ENCODE measurements at regions not wholly inside any gene's neighbourhood (a gene's known extent, or its start where the extent isn't known, plus 50 kb on each side); places are given as distances from the start of the nearest gene placed in this dataset.

- no peaks in the 10 kb centered on the region for H3K4me1 ChIP-seq (ENCODE audit: control insufficient read depth in 2 of 2, insufficient read depth in 2 of 2, low read length in 2 of 2)
- no peak for TF ChIP-seq CTCF (IDR thresholded peaks at IDR 0.05)
- no peak for TF ChIP-seq EZH2 (IDR thresholded peaks at IDR 0.05; ENCODE audit: borderline replicate concordance, insufficient read depth, low read depth, low read length, poor library complexity, severe bottlenecking)
- no peaks in the 10 kb centered on the region for H3K9me3 ChIP-seq (ENCODE audit: control extremely low read depth in 1 of 3, control insufficient read depth in 2 of 3, insufficient read depth in 1 of 3, low read length in 2 of 3)
- Mint-ChIP-seq H3K27me3 (peaks cover 38% of the 10 kb centered on the region), H3K4me3 (no peak overlapping the region), H3K4me1 (no peaks in the 10 kb centered on the region), H3K9me3 (ENCODE audit: insufficient read depth) (no peaks in the 10 kb centered on the region), H3K27ac (no peak overlapping the region)
- WGBS (ENCODE audit: insufficient coverage): 53% methylated on average over 3 of the region's 3 CpGs
- H3K27ac ChIP-seq (ENCODE audit: low read length in 2 of 2): no peak overlapping the region
- peaks cover 0 to 3% (median under 1%) of the 10 kb centered on the region in 4 experiments for H3K27me3 ChIP-seq (replicated peaks in 1 of 4; ENCODE audit: control extremely low read depth in 1 of 4, control insufficient read depth in 3 of 4, insufficient read depth in 4 of 4, low read length in 3 of 4)
- H3K79me2 ChIP-seq (ENCODE audit: control insufficient read depth, insufficient read depth, low read length): no peaks in the 10 kb centered on the region
- H4K20me1 ChIP-seq (ENCODE audit: control insufficient read depth, insufficient read depth, low read length, poor library complexity, severe bottlenecking): no peaks in the 10 kb centered on the region
- DNase-seq: no peak
- no peak overlapping the region for H3K4me2 ChIP-seq (replicated peaks; ENCODE audit: low read depth, low read length, poor library complexity, severe bottlenecking)
- no peak overlapping the region for H2AFZ ChIP-seq (ENCODE audit: insufficient read depth, low read depth, low read length, poor library complexity, severe bottlenecking)
- ChIA-PET CTCF (no interaction called here), POLR2A (no interaction called here)
- no peak for ATAC-seq (ENCODE audit: low read depth)
- intact Hi-C loops (cut with micrococcal nuclease): no loop called here
- H3K36me3 ChIP-seq (replicated peaks in 1 of 2; ENCODE audit: control extremely low read depth in 1 of 2, control insufficient read depth in 1 of 2, extremely low read depth in 1 of 2, insufficient read depth in 2 of 2, low read length in 1 of 2): no peaks in the 10 kb centered on the region
- H3K9ac ChIP-seq (ENCODE audit: low read length): no peak overlapping the region
- H3K4me3 ChIP-seq (ENCODE audit: control extremely low read depth in 1 of 5, extremely low read depth in 1 of 5, insufficient read depth in 1 of 5, low read depth in 2 of 5, low read length in 4 of 5): no peak overlapping the region
Observed at GRCh38 chr1:87186346-87186745, 142.3 kb upstream of the LMO4 start.

- Histone ChIP-seq H2AFZ (ENCODE audit: insufficient read depth, low read depth, low read length, poor library complexity, severe bottlenecking) (no peak overlapping the region), H3K9me3 (ENCODE audit: control extremely low read depth in 1 of 3, control insufficient read depth in 2 of 3, insufficient read depth in 1 of 3, low read length in 2 of 3) (no peaks in the 10 kb centered on the region), H4K20me1 (ENCODE audit: control insufficient read depth, insufficient read depth, low read length, poor library complexity, severe bottlenecking) (no peaks in the 10 kb centered on the region), H3K4me3 (ENCODE audit: control extremely low read depth in 1 of 5, extremely low read depth in 1 of 5, insufficient read depth in 1 of 5, low read depth in 2 of 5, low read length in 4 of 5) (no peak overlapping the region), H3K36me3 (replicated peaks in 1 of 2; ENCODE audit: control extremely low read depth in 1 of 2, control insufficient read depth in 1 of 2, extremely low read depth in 1 of 2, insufficient read depth in 2 of 2, low read length in 1 of 2) (no peaks in the 10 kb centered on the region), H3K27me3 (replicated peaks in 1 of 4; ENCODE audit: control extremely low read depth in 1 of 4, control insufficient read depth in 3 of 4, insufficient read depth in 4 of 4, low read length in 3 of 4) (peaks cover 0 to 5% (median 2%) of the 10 kb centered on the region in 4 experiments), H3K27ac (ENCODE audit: low read length in 2 of 2) (no peak overlapping the region), H3K79me2 (ENCODE audit: control insufficient read depth, insufficient read depth, low read length) (no peaks in the 10 kb centered on the region), H3K4me2 (replicated peaks; ENCODE audit: low read depth, low read length, poor library complexity, severe bottlenecking) (no peak overlapping the region), H3K9ac (ENCODE audit: low read length) (no peak overlapping the region), H3K4me1 (ENCODE audit: control insufficient read depth in 2 of 2, insufficient read depth in 2 of 2, low read length in 2 of 2) (no peaks in the 10 kb centered on the region)
- TF ChIP-seq EZH2 (IDR thresholded peaks at IDR 0.05; ENCODE audit: borderline replicate concordance, insufficient read depth, low read depth, low read length, poor library complexity, severe bottlenecking) (no peak), CTCF (IDR thresholded peaks at IDR 0.05) (no peak)
- no peaks in the 10 kb centered on the region for H3K4me1 Mint-ChIP-seq
- H3K27me3 Mint-ChIP-seq: peaks cover 33% of the 10 kb centered on the region
- no CpG with 5 or more reads among the region's 3 CpGs for WGBS (ENCODE audit: insufficient coverage)
- ChIA-PET POLR2A (no interaction called here), CTCF (interaction anchor here (0.5 kb wide), 1 partner anchor 293 kb away, joined by 3 read pairs; no protein-coding TSS in a partner anchor)
- intact Hi-C loops (cut with micrococcal nuclease): no loop called here
- ATAC-seq (ENCODE audit: low read depth): no peak
- H3K9me3 Mint-ChIP-seq (ENCODE audit: insufficient read depth): no peaks in the 10 kb centered on the region
- H3K4me3 Mint-ChIP-seq: no peak overlapping the region
- no peak overlapping the region for H3K27ac Mint-ChIP-seq
- no peak for DNase-seq
Observed at GRCh38 chr1:87188640-87189039, 140.0 kb upstream of the LMO4 start.
